ENCODE measurements at regions not wholly inside any gene's neighbourhood (a gene's known extent, or its start where the extent isn't known, plus 50 kb on each side); places are given as distances from the start of the nearest gene placed in this dataset.
"Not testable (repeated sequence)": the region's sequence is repeated elsewhere in the genome, so short reads cannot be mapped to it uniquely, and the experiment has no call there.

- H3K4me3 ChIP-seq: no peak overlapping the region
- H3K27me3 ChIP-seq (ENCODE audit: control insufficient read depth in 3 of 3, insufficient read depth in 3 of 3, low read length in 2 of 3): peaks cover 0 to 3% (median 0%) of the 10 kb centered on the region in 3 donors
- no peak for DNase-seq
- 90 to 95% methylated on average over 1 of the region's 1 CpG for WGBS, 2 donors
- H3K9ac ChIP-seq (ENCODE audit: insufficient read depth in 1 of 2, low read length in 2 of 2): no peak overlapping the region
- H3K4me1 ChIP-seq (ENCODE audit: control insufficient read depth in 5 of 5, insufficient read depth in 5 of 5, low read length in 5 of 5): no peaks in the 10 kb centered on the region
- peaks cover 0 to 14% (median 9%) of the 10 kb centered on the region in 4 donors for H3K9me3 ChIP-seq (ENCODE audit: control insufficient read depth in 4 of 4, insufficient read depth in 3 of 4, low read length in 3 of 4)
- H3K27ac ChIP-seq (ENCODE audit: low read depth in 1 of 2, low read length in 1 of 2): no peak overlapping the region
- no peak for TF ChIP-seq CTCF (IDR thresholded peaks at IDR 0.05; ENCODE audit: control extremely low read depth, extremely low read depth)
- ATAC-seq (ENCODE audit: insufficient read depth, low FRiP score): no peak
- H3K36me3 ChIP-seq (ENCODE audit: control insufficient read depth in 4 of 4, insufficient read depth in 4 of 4, low read length in 4 of 4): peaks cover 0 to 24% (median 8%) of the 10 kb centered on the region in 4 donors
These were observed 120.5 kb upstream of the KLF14 start for GRCh38 chr7:130854481-130854880.

- no peak for DNase-seq
- H3K27me3 ChIP-seq (ENCODE audit: control insufficient read depth in 3 of 3, insufficient read depth in 3 of 3, low read length in 2 of 3): no peaks in the 10 kb centered on the region
- H3K27ac ChIP-seq (ENCODE audit: low read depth in 1 of 2, low read length in 1 of 2): no peak overlapping the region
- H3K9me3 ChIP-seq (ENCODE audit: control insufficient read depth in 4 of 4, insufficient read depth in 3 of 4, low read length in 3 of 4): peaks cover 0 to 20% (median 10%) of the 10 kb centered on the region in 4 donors
- ATAC-seq (ENCODE audit: insufficient read depth, low FRiP score): no peak
- H3K4me1 ChIP-seq (ENCODE audit: control insufficient read depth in 5 of 5, insufficient read depth in 5 of 5, low read length in 5 of 5): no peaks in the 10 kb centered on the region
- H3K36me3 ChIP-seq (ENCODE audit: control insufficient read depth in 4 of 4, insufficient read depth in 4 of 4, low read length in 4 of 4): peaks cover 0 to 28% (median 12%) of the 10 kb centered on the region in 4 donors
- H3K9ac ChIP-seq (ENCODE audit: insufficient read depth in 1 of 2, low read length in 2 of 2): no peak overlapping the region
- TF ChIP-seq CTCF (IDR thresholded peaks at IDR 0.05; ENCODE audit: control extremely low read depth, extremely low read depth): no peak
- H3K4me3 ChIP-seq: no peak overlapping the region
These were observed 122.9 kb upstream of the KLF14 start for GRCh38 chr7:130856866-130857265.

GRCh38 chr7:130860832-130861231, 126.8 kb upstream of the KLF14 start:
- 87 to 94% methylated on average over 2 of the region's 2 CpGs for WGBS, 2 donors
- not testable (repeated sequence) for H3K9ac ChIP-seq (ENCODE audit: insufficient read depth in 1 of 2, low read length in 2 of 2); H3K4me3 ChIP-seq; ATAC-seq (ENCODE audit: insufficient read depth, low FRiP score); H3K4me1 ChIP-seq (ENCODE audit: control insufficient read depth in 5 of 5, insufficient read depth in 5 of 5, low read length in 5 of 5); H3K27me3 ChIP-seq (ENCODE audit: control insufficient read depth in 3 of 3, insufficient read depth in 3 of 3, low read length in 2 of 3); H3K27ac ChIP-seq (ENCODE audit: low read depth in 1 of 2, low read length in 1 of 2); DNase-seq
- Histone ChIP-seq H3K36me3 (ENCODE audit: control insufficient read depth in 4 of 4, insufficient read depth in 4 of 4, low read length in 4 of 4) (peaks cover 0 to 19% (median 9%) of the 10 kb centered on the region in 4 donors), H3K9me3 (ENCODE audit: control insufficient read depth in 4 of 4, insufficient read depth in 3 of 4, low read length in 3 of 4) (peaks cover 0 to 15% (median 10%) of the 10 kb centered on the region in 4 donors)

GRCh38 chr7:130865408-130866236, 131.6 kb upstream of the KLF14 start:
- Histone ChIP-seq H3K27me3 (ENCODE audit: control insufficient read depth in 3 of 3, insufficient read depth in 3 of 3, low read length in 2 of 3) (no peaks in the 10 kb centered on the region), H3K36me3 (ENCODE audit: control insufficient read depth in 4 of 4, insufficient read depth in 4 of 4, low read length in 4 of 4) (peaks cover 0 to 33% (median 11%) of the 10 kb centered on the region in 4 donors), H3K27ac (ENCODE audit: low read depth in 1 of 2, low read length in 1 of 2) (no peak overlapping the region), H3K9me3 (ENCODE audit: control insufficient read depth in 4 of 4, insufficient read depth in 3 of 4, low read length in 3 of 4) (peaks cover 0 to 6% (median 0%) of the 10 kb centered on the region in 4 donors), H3K4me3 (no peak overlapping the region), H3K9ac (ENCODE audit: insufficient read depth in 1 of 2, low read length in 2 of 2) (no peak overlapping the region), H3K4me1 (ENCODE audit: control insufficient read depth in 5 of 5, insufficient read depth in 5 of 5, low read length in 5 of 5) (peaks cover 0 to 6% (median 0%) of the 10 kb centered on the region in 5 donors)
- 91% methylated on average over 4 of the region's 4 CpGs for WGBS, 2 donors
- DNase-seq (peak in 2 of 3 donors; percentile 31 to 67), ATAC-seq (ENCODE audit: insufficient read depth, low FRiP score) (no peak)
- no peak for TF ChIP-seq CTCF (IDR thresholded peaks at IDR 0.05; ENCODE audit: control extremely low read depth, extremely low read depth)
